ENCODE measurements at regions not wholly inside any gene's neighbourhood (a gene's known extent, or its start where the extent isn't known, plus 50 kb on each side); places are given as distances from the start of the nearest gene placed in this dataset.

DNA sequence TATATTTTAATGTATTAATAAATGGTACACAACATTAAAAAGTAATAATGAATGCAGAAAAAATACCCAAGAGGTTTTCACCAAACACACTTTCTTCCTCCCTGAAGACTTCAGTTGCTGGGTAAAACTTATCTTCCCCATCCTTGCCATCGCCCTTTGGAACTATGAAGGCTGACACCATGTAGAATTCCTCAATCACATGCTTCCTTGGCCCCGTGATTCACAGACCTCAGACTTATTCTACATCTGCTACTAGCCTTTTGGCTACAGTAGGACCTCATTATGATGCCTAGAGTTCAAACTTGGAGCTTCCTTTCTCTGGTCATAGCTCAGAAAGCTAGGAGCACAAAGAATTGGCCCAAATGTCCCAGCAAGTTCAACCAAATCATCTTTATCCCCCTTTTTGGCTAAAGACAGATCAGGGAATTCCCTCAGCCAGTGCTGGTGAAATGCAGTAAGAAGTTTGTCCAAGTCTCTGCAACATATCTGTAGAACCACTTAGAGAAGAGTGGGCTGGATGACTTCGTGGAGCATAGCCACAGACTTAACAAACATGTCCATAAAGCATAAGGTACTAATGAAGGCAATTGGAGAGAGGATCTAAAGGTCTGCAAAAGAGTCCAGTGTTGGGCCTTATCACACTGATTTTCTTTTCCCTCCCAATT is 253.5 kb downstream of the SEC61B start:
- no peaks in the 10 kb centered on the region for H3K9me3 ChIP-seq (ENCODE audit: insufficient read depth in 2 of 2, low read depth in 1 of 2, low read length in 1 of 2)
- H2AK5ac ChIP-seq (ENCODE audit: low read depth, low read length) = no peak overlapping the region
- no peak overlapping the region for H3K23ac ChIP-seq (ENCODE audit: insufficient read length)
- no peak overlapping the region for H3K4me2 ChIP-seq (ENCODE audit: insufficient read depth in 1 of 2, low read depth in 2 of 2, low read length in 2 of 2)
- H3K79me1 ChIP-seq (ENCODE audit: low read depth, low read length) = no peaks in the 10 kb centered on the region
- H4K20me1 ChIP-seq (replicated peaks in 1 of 2; ENCODE audit: control insufficient read depth in 1 of 2, insufficient read depth in 2 of 2, low read length in 2 of 2) = no peaks in the 10 kb centered on the region
- no peaks in the 10 kb centered on the region for H3K79me2 ChIP-seq (ENCODE audit: control insufficient read depth in 1 of 2, insufficient read depth in 2 of 2, low read length in 2 of 2)
- H3K23me2 ChIP-seq (ENCODE audit: low read depth, low read length) = no peaks in the 10 kb centered on the region
- H4K8ac ChIP-seq (ENCODE audit: extremely low read depth, insufficient read depth, low read length) = no peak overlapping the region
- H2BK5ac ChIP-seq (ENCODE audit: low read depth, low read length) = no peak overlapping the region
- H3K36me3 ChIP-seq (ENCODE audit: control insufficient read depth in 2 of 4, insufficient read depth in 4 of 4, low read length in 3 of 4) = no peaks in the 10 kb centered on the region
- FAIRE-seq = no peak
- H3K18ac ChIP-seq (ENCODE audit: extremely low read depth, low read length) = no peak overlapping the region
- no peak overlapping the region for H2AFZ ChIP-seq (ENCODE audit: low read length)
- ChIA-PET CTCF (ENCODE audit: partially characterized antibody) (interaction anchor here (0.5 to 1.8 kb wide), 3 partner anchors 9 to 28 kb away, joined by 3 to 6 read pairs (median 3); no protein-coding TSS in a partner anchor), POLR2A (ENCODE audit: partially characterized antibody) (no interaction called here)
- no peak overlapping the region for H2BK15ac ChIP-seq (ENCODE audit: low read length)
- H3K4me1 ChIP-seq (replicated peaks in 1 of 4; ENCODE audit: control insufficient read depth in 3 of 4, insufficient read depth in 4 of 4, low read length in 3 of 4) = peaks cover 0 to 5% (median 2%) of the 10 kb centered on the region in 4 experiments; a peak in 2 of 7 replicates
- H3K56ac ChIP-seq (replicated peaks; ENCODE audit: insufficient read length, low read depth, low read length) = no peak overlapping the region
- no peak for DNase-seq (ENCODE audit: low read depth in 1 of 2, low spot score in 2 of 2)
- no peak overlapping the region for H2BK120ac ChIP-seq (replicated peaks; ENCODE audit: low read depth, low read length)
- H4K91ac ChIP-seq (replicated peaks; ENCODE audit: insufficient read length, low read length) = no peak overlapping the region
- H4K5ac ChIP-seq (ENCODE audit: insufficient read length, low read depth, low read length) = no peak overlapping the region
- no peak overlapping the region for H3K9ac ChIP-seq (replicated peaks in 1 of 4; ENCODE audit: extremely low read depth in 1 of 4, low read depth in 3 of 4, low read length in 3 of 4)
- H3K4me3 ChIP-seq (ENCODE audit: extremely low read depth in 1 of 4, insufficient read depth in 2 of 4, low read depth in 3 of 4, low read length in 4 of 4) = no peak overlapping the region
- H3K14ac ChIP-seq (ENCODE audit: insufficient read length) = no peak overlapping the region
- H2BK12ac ChIP-seq (ENCODE audit: low read depth, low read length) = no peak overlapping the region
- H3K27me3 ChIP-seq (replicated peaks in 1 of 4; ENCODE audit: control insufficient read depth in 3 of 4, extremely low read depth in 1 of 4, insufficient read depth in 3 of 4, low read length in 3 of 4) = no peaks in the 10 kb centered on the region
- H3K27ac ChIP-seq (ENCODE audit: low read depth, low read length) = no peak overlapping the region
- H3K4ac ChIP-seq (replicated peaks; ENCODE audit: insufficient read length, low read depth, low read length) = no peak overlapping the region
- H2BK20ac ChIP-seq (ENCODE audit: low read length) = no peak overlapping the region
- 89% methylated on average over 3 of the region's 3 CpGs; no CpG with 5 or more reads in 1 of the 2 experiments for WGBS, 2 experiments (ENCODE audit: extremely low coverage in 1 of 2, insufficient coverage in 1 of 2, insufficient read length in 1 of 2, insufficient replicate concordance in 2 of 2, low coverage in 1 of 2, low lambda C conversion rate in 2 of 2, missing lambda C conversion rate in 1 of 2)
- TF ChIP-seq YY1 (IDR thresholded peaks at IDR 0.05; ENCODE audit: low read depth, low read length) = no peak
- no peak for TF ChIP-seq CEBPB (IDR thresholded peaks at IDR 0.05; ENCODE audit: low read depth, low read length)
- no peak for TF ChIP-seq PHF8 (conservative IDR thresholded peaks at IDR 0.05; ENCODE audit: low read depth, low read length)
- TF ChIP-seq EZH2 (IDR thresholded peaks at IDR 0.05; ENCODE audit: low read depth, low read length, severe bottlenecking) = no peak
- TF ChIP-seq JUND (IDR thresholded peaks at IDR 0.05; ENCODE audit: low read length) = no peak
- TF ChIP-seq, protein P1, sequence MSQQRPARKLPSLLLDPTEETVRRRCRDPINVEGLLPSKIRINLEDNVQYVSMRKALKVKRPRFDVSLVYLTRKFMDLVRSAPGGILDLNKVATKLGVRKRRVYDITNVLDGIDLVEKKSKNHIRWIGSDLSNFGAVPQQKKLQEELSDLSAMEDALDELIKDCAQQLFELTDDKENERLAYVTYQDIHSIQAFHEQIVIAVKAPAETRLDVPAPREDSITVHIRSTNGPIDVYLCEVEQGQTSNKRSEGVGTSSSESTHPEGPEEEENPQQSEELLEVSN (IDR thresholded peaks at IDR 0.05) = no peak
- TF ChIP-seq CREB1 (IDR thresholded peaks at IDR 0.05) = no peak
- no peak for TF ChIP-seq SAP30 (IDR thresholded peaks at IDR 0.05; ENCODE audit: insufficient read depth, insufficient replicate concordance, low read length)
- no peak for TF ChIP-seq BCL11A (IDR thresholded peaks at IDR 0.05; ENCODE audit: low read depth in 2 of 2, low read length in 2 of 2)
- TF ChIP-seq SIX5 (IDR thresholded peaks at IDR 0.05; ENCODE audit: low read depth, low read length) = no peak
- no peak for TF ChIP-seq RBBP5 (IDR thresholded peaks at IDR 0.05; ENCODE audit: borderline replicate concordance, low read depth, low read length)
- no peak for TF ChIP-seq GABPA (IDR thresholded peaks at IDR 0.05; ENCODE audit: borderline replicate concordance, insufficient read depth, low read length)
- TF ChIP-seq BRCA1 (IDR thresholded peaks at IDR 0.05; ENCODE audit: low read depth, low read length) = no peak
- TF ChIP-seq CHD1 (IDR thresholded peaks at IDR 0.05; ENCODE audit: low read depth, low read length) = no peak
